ENCODE measurements at regions not wholly inside any gene's neighbourhood (a gene's known extent, or its start where the extent isn't known, plus 50 kb on each side); places are given as distances from the start of the nearest gene placed in this dataset.

GRCh38 chr1:185435696-185436379 lies 118.8 kb upstream of the IVNS1ABP start:
- Histone ChIP-seq H3K79me2 (ENCODE audit: control insufficient read depth, low read length) (no peaks in the 10 kb centered on the region), H3F3A (ENCODE audit: control insufficient read depth, insufficient read depth) (no peaks in the 10 kb centered on the region), H3K27ac (ENCODE audit: low read depth, low read length) (no peak overlapping the region), H3K27me3 (ENCODE audit: control insufficient read depth, low read length) (no peaks in the 10 kb centered on the region), H3K4me3 (ENCODE audit: low read length) (no peak overlapping the region), H4K20me1 (ENCODE audit: control insufficient read depth, insufficient read depth, low read depth, low read length) (no peaks in the 10 kb centered on the region), H3K9me3 (ENCODE audit: control insufficient read depth, insufficient read depth, low read length) (no peaks in the 10 kb centered on the region), H3K4me1 (ENCODE audit: control insufficient read depth, low read length) (peaks cover 3% of the 10 kb centered on the region; the same call in 1 of the 2 replicates), H3K36me3 (ENCODE audit: control insufficient read depth, low read length) (no peaks in the 10 kb centered on the region), H3K4me2 (ENCODE audit: low read length) (no peak overlapping the region), H3K9me2 (replicated peaks; ENCODE audit: control insufficient read depth, low read length) (no peaks in the 10 kb centered on the region; the same call in 1 of the 2 replicates)
- TF ChIP-seq CTCF (IDR thresholded peaks at IDR 0.05; ENCODE audit: low read depth, low read length, poor library complexity, severe bottlenecking) (no peak), EZH2phosphoT487 (IDR thresholded peaks at IDR 0.05; ENCODE audit: borderline replicate concordance, low read length) (no peak)

- no peaks in the 10 kb centered on the region; the same call in 1 of the 2 replicates for H3K9me2 ChIP-seq (replicated peaks; ENCODE audit: control insufficient read depth, low read length)
- no peaks in the 10 kb centered on the region for H3K9me3 ChIP-seq (ENCODE audit: control insufficient read depth, insufficient read depth, low read length)
- H3F3A ChIP-seq (ENCODE audit: control insufficient read depth, insufficient read depth) = no peaks in the 10 kb centered on the region
- H3K4me1 ChIP-seq (ENCODE audit: control insufficient read depth, low read length) = peaks cover under 1% of the 10 kb centered on the region; the same call in 1 of the 2 replicates
- no peak overlapping the region for H3K4me2 ChIP-seq (ENCODE audit: low read length)
- H4K20me1 ChIP-seq (ENCODE audit: control insufficient read depth, insufficient read depth, low read depth, low read length) = no peaks in the 10 kb centered on the region
- H3K4me3 ChIP-seq (ENCODE audit: low read length) = no peak overlapping the region
- no peaks in the 10 kb centered on the region for H3K36me3 ChIP-seq (ENCODE audit: control insufficient read depth, low read length)
- no peak overlapping the region for H3K27ac ChIP-seq (ENCODE audit: low read depth, low read length)
- TF ChIP-seq EZH2phosphoT487 (IDR thresholded peaks at IDR 0.05; ENCODE audit: borderline replicate concordance, low read length) = no peak
- no peak for TF ChIP-seq CTCF (IDR thresholded peaks at IDR 0.05; ENCODE audit: low read depth, low read length, poor library complexity, severe bottlenecking)
- no peaks in the 10 kb centered on the region for H3K79me2 ChIP-seq (ENCODE audit: control insufficient read depth, low read length)
- no peaks in the 10 kb centered on the region for H3K27me3 ChIP-seq (ENCODE audit: control insufficient read depth, low read length)
These were observed 117.7 kb upstream of the IVNS1ABP start for GRCh38 chr1:185434721-185435120.

- Histone ChIP-seq H3K27me3 (ENCODE audit: control insufficient read depth, low read length) (no peaks in the 10 kb centered on the region), H3K4me2 (ENCODE audit: low read length) (no peak overlapping the region)
These were observed 116.6 kb upstream of the IVNS1ABP start for GRCh38 chr1:185433667-185434066.

More at GRCh38 chr1:185433667-185434066, 116.6 kb upstream of the IVNS1ABP start:
- no peaks in the 10 kb centered on the region for H3K79me2 ChIP-seq (ENCODE audit: control insufficient read depth, low read length)
- no peaks in the 10 kb centered on the region; the same call in 1 of the 2 replicates for H3K9me2 ChIP-seq (replicated peaks; ENCODE audit: control insufficient read depth, low read length)
- TF ChIP-seq EZH2phosphoT487 (IDR thresholded peaks at IDR 0.05; ENCODE audit: borderline replicate concordance, low read length) = no peak
- no peak for TF ChIP-seq CTCF (IDR thresholded peaks at IDR 0.05; ENCODE audit: low read depth, low read length, poor library complexity, severe bottlenecking)
- no peak overlapping the region for H3K4me3 ChIP-seq (ENCODE audit: low read length)
- H4K20me1 ChIP-seq (ENCODE audit: control insufficient read depth, insufficient read depth, low read depth, low read length) = no peaks in the 10 kb centered on the region
- no peak overlapping the region for H3K27ac ChIP-seq (ENCODE audit: low read depth, low read length)
- no peaks in the 10 kb centered on the region for H3K9me3 ChIP-seq (ENCODE audit: control insufficient read depth, insufficient read depth, low read length)
- no peaks in the 10 kb centered on the region for H3K36me3 ChIP-seq (ENCODE audit: control insufficient read depth, low read length)
- no peaks in the 10 kb centered on the region for H3F3A ChIP-seq (ENCODE audit: control insufficient read depth, insufficient read depth)
- no peaks in the 10 kb centered on the region for H3K4me1 ChIP-seq (ENCODE audit: control insufficient read depth, low read length)
